LNCAP (cell line): ENCODE measurements at regions not wholly inside any gene's neighbourhood (a gene's known extent, or its start where the extent isn't known, plus 50 kb on each side); places are given as distances from the start of the nearest gene placed in this dataset.

Experiments used
- TF ChIP-seq, protein P1 (sequence below): fragments of 450-650 bp; IDR thresholded peaks from 2 replicates; pipeline ENCODE4 v1.5.1; 2017; ENCODE audit warnings: mild to moderate bottlenecking

- TF ChIP-seq, protein P1, sequence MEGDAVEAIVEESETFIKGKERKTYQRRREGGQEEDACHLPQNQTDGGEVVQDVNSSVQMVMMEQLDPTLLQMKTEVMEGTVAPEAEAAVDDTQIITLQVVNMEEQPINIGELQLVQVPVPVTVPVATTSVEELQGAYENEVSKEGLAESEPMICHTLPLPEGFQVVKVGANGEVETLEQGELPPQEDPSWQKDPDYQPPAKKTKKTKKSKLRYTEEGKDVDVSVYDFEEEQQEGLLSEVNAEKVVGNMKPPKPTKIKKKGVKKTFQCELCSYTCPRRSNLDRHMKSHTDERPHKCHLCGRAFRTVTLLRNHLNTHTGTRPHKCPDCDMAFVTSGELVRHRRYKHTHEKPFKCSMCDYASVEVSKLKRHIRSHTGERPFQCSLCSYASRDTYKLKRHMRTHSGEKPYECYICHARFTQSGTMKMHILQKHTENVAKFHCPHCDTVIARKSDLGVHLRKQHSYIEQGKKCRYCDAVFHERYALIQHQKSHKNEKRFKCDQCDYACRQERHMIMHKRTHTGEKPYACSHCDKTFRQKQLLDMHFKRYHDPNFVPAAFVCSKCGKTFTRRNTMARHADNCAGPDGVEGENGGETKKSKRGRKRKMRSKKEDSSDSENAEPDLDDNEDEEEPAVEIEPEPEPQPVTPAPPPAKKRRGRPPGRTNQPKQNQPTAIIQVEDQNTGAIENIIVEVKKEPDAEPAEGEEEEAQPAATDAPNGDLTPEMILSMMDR = no peak
Measured at GRCh38 chr2:157172866-157173578, 84.5 kb upstream of the GALNT5 start.

DNA sequence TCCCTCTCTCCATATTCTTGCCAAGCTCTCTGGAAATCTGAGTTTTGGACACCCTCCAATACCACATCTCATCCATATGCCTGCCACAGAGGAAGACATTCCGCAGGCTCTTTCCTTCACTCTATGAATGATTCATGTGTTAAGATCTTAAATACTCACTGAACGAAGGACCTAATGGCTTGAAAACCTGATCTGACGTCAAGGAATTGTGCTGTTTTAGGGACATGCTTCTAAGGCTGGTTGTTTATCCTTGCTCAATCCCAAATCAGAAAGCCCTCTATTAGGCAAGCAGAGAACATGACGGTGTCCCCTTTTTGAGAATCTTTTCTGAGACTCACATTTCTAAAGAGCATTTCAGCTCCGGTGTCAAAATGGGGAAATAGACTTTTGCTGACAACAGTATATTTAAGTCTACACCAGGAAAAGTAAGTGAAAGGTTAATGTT lies 83.7 kb upstream of the GALNT5 start:
- TF ChIP-seq, protein P1 = no peak

GRCh38 chr2:157174321-157174720 lies 83.2 kb upstream of the GALNT5 start:
- TF ChIP-seq, protein P1 = no peak

DNA sequence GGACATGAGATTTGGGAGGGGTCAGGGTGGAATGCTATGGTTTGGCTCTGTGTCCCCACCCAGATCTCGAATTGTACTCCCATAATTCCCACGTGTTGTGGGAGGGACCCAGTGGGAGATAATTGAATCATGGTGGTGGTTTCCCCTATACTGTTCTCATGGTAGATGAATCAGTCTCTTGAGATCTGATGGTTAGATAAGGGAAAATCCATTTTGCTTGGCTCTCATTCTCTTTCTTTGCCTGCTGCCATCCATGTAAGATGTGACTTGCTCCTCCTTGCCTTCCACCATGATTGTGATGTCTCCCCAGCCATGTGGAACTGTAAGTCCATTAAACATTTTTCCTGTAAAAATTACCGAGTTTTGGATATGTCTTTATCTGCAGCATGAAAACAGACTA lies 80.9 kb upstream of the GALNT5 start:
- TF ChIP-seq, protein P1 = no peak

DNA sequence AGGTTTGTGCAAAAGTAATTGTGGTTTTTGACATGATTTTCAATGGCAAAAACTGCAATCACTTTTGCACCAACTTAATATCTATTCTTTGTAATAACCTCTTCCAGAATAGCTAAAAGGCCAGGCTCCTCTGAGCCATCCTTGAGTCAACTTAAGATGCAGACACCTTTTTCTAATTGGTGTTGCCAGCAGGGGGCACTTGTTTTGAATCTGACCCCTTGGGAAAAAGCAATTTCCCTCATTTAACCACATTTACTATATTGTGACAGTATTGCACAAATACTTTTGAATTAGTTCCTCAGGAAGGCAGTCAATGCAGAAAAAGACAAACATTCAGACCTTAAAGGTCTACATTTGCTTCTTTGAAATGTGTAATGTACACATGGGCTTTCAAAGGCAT lies 78.6 kb upstream of the GALNT5 start:
- TF ChIP-seq, protein P1 = peak; percentile 18; the same call in 1 of the 2 replicates

DNA sequence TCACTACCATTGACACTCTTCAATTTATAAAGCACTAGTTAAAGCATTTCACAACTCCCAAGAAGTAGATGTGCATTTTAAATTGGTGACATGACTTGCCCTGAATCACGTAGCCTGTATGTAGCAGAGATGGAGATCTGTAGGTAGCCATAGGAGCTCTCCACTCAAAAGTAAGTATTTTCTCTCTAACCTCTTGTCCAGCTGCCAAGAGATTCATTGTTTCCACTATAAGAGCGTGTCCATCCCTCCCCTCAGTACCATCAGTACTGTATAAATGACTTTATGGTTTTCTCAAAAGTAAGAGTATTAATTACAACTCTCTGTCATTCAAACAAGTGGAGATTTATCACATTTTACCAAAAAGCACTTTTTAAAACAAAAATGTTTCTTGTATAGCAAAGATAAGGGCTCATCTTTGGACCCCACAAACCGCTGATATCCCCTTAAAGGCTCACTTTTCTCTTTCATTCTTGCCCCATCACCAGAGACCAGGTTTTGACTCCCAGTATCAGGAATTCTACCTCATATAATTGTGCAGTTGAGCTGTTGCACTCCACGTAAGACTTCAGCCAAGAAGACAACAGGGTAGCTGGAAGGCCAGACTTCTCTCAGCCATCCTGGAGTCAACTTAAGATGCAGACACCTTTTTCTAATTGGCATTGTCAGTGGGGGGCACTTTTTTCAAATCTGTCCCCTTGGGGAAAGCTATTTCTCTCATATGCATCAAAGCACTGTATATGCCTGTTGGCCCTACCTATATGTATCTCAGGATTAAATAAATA lies 78.0 kb upstream of the GALNT5 start:
- TF ChIP-seq, protein P1 = no peak

- TF ChIP-seq, protein P1 = no peak
Measured at GRCh38 chr2:157180359-157180758, 77.1 kb upstream of the GALNT5 start.
